Activated effector memory CD4-positive, alpha-beta T cell treated with Interleukin-2 at 50 U/mL for 16 hours (primary cell): ENCODE measurements at regions not wholly inside any gene's neighbourhood (a gene's known extent, or its start where the extent isn't known, plus 50 kb on each side); places are given as distances from the start of the nearest gene placed in this dataset.
"Not testable (repeated sequence)": the region's sequence is repeated elsewhere in the genome, so short reads cannot be mapped to it uniquely, and the experiment has no call there.

Source experiments
- DNase-seq: peaks from one replicate; pipeline ENCODE4 v3.0.0-alpha.2; 2020

GRCh38 chr2:238703053-238703415, 144.9 kb upstream of the TWIST2 start:
- DNase-seq: no peak

GRCh38 chr2:238703436-238703835, 144.4 kb upstream of the TWIST2 start:
- DNase-seq: no peak

- DNase-seq: no peak
These were observed 143.2 kb upstream of the TWIST2 start for GRCh38 chr2:238704471-238705225.

- no peak for DNase-seq
These were observed 141.7 kb upstream of the TWIST2 start for GRCh38 chr2:238706163-238706562.

- DNase-seq: no peak
These were observed 141.2 kb upstream of the TWIST2 start for GRCh38 chr2:238706673-238707072.

- no peak for DNase-seq
These were observed 138.4 kb upstream of the TWIST2 start for GRCh38 chr2:238709325-238710025.

GRCh38 chr2:238710032-238710735, 137.7 kb upstream of the TWIST2 start:
- DNase-seq: no peak

GRCh38 chr2:238710787-238711186, 137.1 kb upstream of the TWIST2 start:
- DNase-seq: no peak

- no peak for DNase-seq
These were observed 136.5 kb upstream of the TWIST2 start for GRCh38 chr2:238711346-238711745.

GRCh38 chr2:238712011-238712410, 135.9 kb upstream of the TWIST2 start:
- no peak for DNase-seq

- no peak for DNase-seq
These were observed 134.6 kb upstream of the TWIST2 start for GRCh38 chr2:238713198-238713826.

- DNase-seq: no peak
These were observed 133.8 kb upstream of the TWIST2 start for GRCh38 chr2:238714038-238714528.

GRCh38 chr2:238716171-238716570, 131.7 kb upstream of the TWIST2 start:
- no peak for DNase-seq

GRCh38 chr2:238716585-238716984, 131.3 kb upstream of the TWIST2 start:
- DNase-seq: no peak

- DNase-seq: no peak
These were observed 130.8 kb upstream of the TWIST2 start for GRCh38 chr2:238717084-238717483.

GRCh38 chr2:238719641-238720040, 128.2 kb upstream of the TWIST2 start:
- no peak for DNase-seq

- no peak for DNase-seq
These were observed 127.6 kb upstream of the TWIST2 start for GRCh38 chr2:238720232-238720672.

GRCh38 chr2:238722181-238722580, 125.7 kb upstream of the TWIST2 start:
- DNase-seq: no peak

GRCh38 chr2:238722883-238723282, 125.0 kb upstream of the TWIST2 start:
- DNase-seq: no peak

GRCh38 chr2:238723740-238724320, 124.1 kb upstream of the TWIST2 start:
- DNase-seq: not testable (repeated sequence)

- no peak for DNase-seq
These were observed 123.2 kb upstream of the TWIST2 start for GRCh38 chr2:238724728-238725127.

- no peak for DNase-seq
These were observed 122.6 kb upstream of the TWIST2 start for GRCh38 chr2:238725298-238725697.
